Endothelial cell of umbilical vein (primary cell): ENCODE measurements at regions not wholly inside any gene's neighbourhood (a gene's known extent, or its start where the extent isn't known, plus 50 kb on each side); places are given as distances from the start of the nearest gene placed in this dataset.

Experiments used
- BruUV-seq: library from RNA; stranded (reverse); fragments of 400-500 nt; replicated peaks from 2 replicates; lab custom pipeline; 2021; lab: Mats Ljungman, UMichigan
- CTCF ChIA-PET: fragments of 300-600, 350-600 bp; sonication (Branson Sonifier 250); formaldehyde crosslinking; loops from one replicate; lab custom pipeline; 2021; ENCODE audit warnings: antibody characterized with exemption, inconsistent platforms; lab: Charles Lee
- POLR2A ChIA-PET: fragments of 300-600, 350-600 bp; sonication (Branson Sonifier 250); formaldehyde crosslinking; loops from one replicate; lab custom pipeline; 2021; ENCODE audit warnings: antibody characterized with exemption, inconsistent platforms; lab: Charles Lee
- DNase-seq: peaks from one replicate; pipeline ENCODE4 v3.0.0-alpha.2; 2011; ENCODE audit warnings: low read depth, low spot score
- FAIRE-seq: peaks from 2 replicates; lab custom pipeline; 2011; peaks lifted over from hg19 to GRCh38; lab: Jason Lieb, UNC
- H2AFZ ChIP-seq: 2 replicates; pipeline ENCODE4 v1.6.0; 2012; ENCODE audit warnings: low read depth, low read length, control low read depth, inconsistent platforms
- H3K27ac ChIP-seq: 2 replicates; pipeline ENCODE4 v1.5.1; 2011; ENCODE audit warnings: low read depth, mild to moderate bottlenecking, control low read depth, low read length, moderate library complexity; ENCODE audit not compliant: insufficient read depth
- H3K27me3 ChIP-seq, 2 experiments: 2 replicates each; pipeline versions ENCODE4 v1.6.0 to v1.6.1; 2011; ENCODE audit warnings: low read length in 2 of 2, mixed read lengths in 1 of 2; ENCODE audit not compliant: control insufficient read depth in 2 of 2, insufficient read depth in 2 of 2
- H3K36me3 ChIP-seq, 2 experiments: 2 replicates in 1 of 2; 3 replicates in 1 of 2; pipeline ENCODE4 v1.5.1; 2011; ENCODE audit warnings: low read length in 2 of 2, mild to moderate bottlenecking in 1 of 2, moderate library complexity in 1 of 2; ENCODE audit not compliant: control insufficient read depth in 2 of 2, insufficient read depth in 2 of 2; ENCODE audit errors: extremely low read depth in 1 of 2
- H3K4me1 ChIP-seq: 3 replicates; pipeline ENCODE4 v1.5.1; 2011; ENCODE audit warnings: mild to moderate bottlenecking, low read length; ENCODE audit not compliant: control insufficient read depth, insufficient read depth; ENCODE audit errors: extremely low read depth
- H3K4me2 ChIP-seq: 2 replicates; pipeline ENCODE4 v1.6.1; 2011; ENCODE audit warnings: low read length, control low read depth, mixed read lengths; ENCODE audit not compliant: insufficient read depth
- H3K4me3 ChIP-seq, 3 experiments: fragments of 200-600 bp in 1 of 3; sonication (generic), shearing (Covaris generic) in 1 of 3; replicated peaks in 1 of 3; 2 replicates each; pipeline ENCODE4 v1.5.1; 2011 to 2016; ENCODE audit warnings: control low read depth in 3 of 3, low read length in 3 of 3, mild to moderate bottlenecking in 2 of 3, inconsistent platforms in 1 of 3, low read depth in 1 of 3, moderate library complexity in 1 of 3; ENCODE audit not compliant: insufficient read depth in 1 of 3
- H3K79me2 ChIP-seq: 2 replicates; pipeline ENCODE4 v1.6.0; 2012; ENCODE audit warnings: low read length, inconsistent platforms; ENCODE audit not compliant: control insufficient read depth, insufficient read depth
- H3K9ac ChIP-seq: replicated peaks from 2 replicates; pipeline ENCODE3; 2011; ENCODE audit warnings: low read length, control low read depth; ENCODE audit not compliant: insufficient read depth; ENCODE audit errors: extremely low read depth
- H3K9me1 ChIP-seq: replicated peaks from 3 replicates; pipeline ENCODE4 v1.6.0; 2011; ENCODE audit warnings: mild to moderate bottlenecking, low read length; ENCODE audit not compliant: control insufficient read depth, insufficient read depth; ENCODE audit errors: extremely low read depth
- H3K9me3 ChIP-seq: replicated peaks from 2 replicates; pipeline ENCODE4 v1.5.1; 2012; ENCODE audit warnings: low read length, inconsistent platforms; ENCODE audit not compliant: control insufficient read depth, insufficient read depth
- H4K20me1 ChIP-seq: replicated peaks from 2 replicates; pipeline ENCODE3; 2011; ENCODE audit warnings: mild to moderate bottlenecking, low read length; ENCODE audit not compliant: control insufficient read depth, insufficient read depth; ENCODE audit errors: extremely low read depth
- EZH2 ChIP-seq: IDR thresholded peaks from 2 replicates; pipeline ENCODE4 v1.6.1; 2012; ENCODE audit warnings: borderline replicate concordance, low read depth, mild to moderate bottlenecking, moderate library complexity, low read length, inconsistent platforms; ENCODE audit not compliant: severe bottlenecking
- FOS ChIP-seq: IDR thresholded peaks from 2 replicates; pipeline ENCODE4 v1.6.1; 2011; ENCODE audit warnings: mild to moderate bottlenecking, low read length, moderate library complexity, borderline replicate concordance; ENCODE audit not compliant: insufficient read depth
- GATA2 ChIP-seq: IDR thresholded peaks from 2 replicates; pipeline ENCODE4 v1.7.0; 2011; ENCODE audit warnings: low read depth, mild to moderate bottlenecking, moderate library complexity, mixed read lengths, low read length; ENCODE audit not compliant: insufficient read length, insufficient read depth
- JUN ChIP-seq: IDR thresholded peaks from 2 replicates; pipeline ENCODE4 v1.6.1; 2011; ENCODE audit warnings: borderline replicate concordance, low read depth; ENCODE audit not compliant: insufficient read length, insufficient read depth
- MYC ChIP-seq: IDR thresholded peaks from one replicate; pipeline ENCODE4 v1.6.1; 2011; ENCODE audit warnings: mild to moderate bottlenecking, low read depth, low read length
- POLR2A ChIP-seq: IDR thresholded peaks from 2 replicates; pipeline ENCODE4 v1.6.1; 2012; ENCODE audit warnings: low read depth, mild to moderate bottlenecking, control low read depth, low read length
- POLR2AphosphoS5 ChIP-seq: IDR thresholded peaks from 2 replicates; pipeline ENCODE4 v1.6.1; 2012; ENCODE audit warnings: low read depth, mild to moderate bottlenecking, control low read depth, low read length, moderate library complexity; ENCODE audit not compliant: insufficient read depth
- dilution Hi-C: fragments of 300-500 bp; cut with MboI; formaldehyde crosslinking; loops from one replicate; pipeline ENCODE4 v1.15.0; 2019; ENCODE audit warnings: low sequenced_read_pairs; ENCODE audit not compliant: extremely low pct_ligation_motif_present
- intact Hi-C: fragments of 100-400 bp; cut with micrococcal nuclease; formaldehyde crosslinking; loops from one replicate; pipeline ENCODE4 v1.10.0; 2022
- TF ChIP-seq, protein P1 (sequence below): IDR thresholded peaks from 2 replicates; pipeline ENCODE4 v1.6.1; 2011; ENCODE audit not compliant: insufficient read depth, insufficient read length
- TF ChIP-seq, protein P2 (sequence below), 2 donors: IDR thresholded peaks; 1 replicate in 1 of 2; 2 replicates in 1 of 2; pipeline ENCODE4 v1.5.1; 2011; ENCODE audit warnings: low read length in 2 of 2, mild to moderate bottlenecking in 2 of 2, moderate library complexity in 2 of 2, control low read depth in 1 of 2, inconsistent platforms in 1 of 2, low read depth in 1 of 2; ENCODE audit not compliant: insufficient read depth in 1 of 2; ENCODE audit errors: extremely low read depth in 1 of 2

DNA sequence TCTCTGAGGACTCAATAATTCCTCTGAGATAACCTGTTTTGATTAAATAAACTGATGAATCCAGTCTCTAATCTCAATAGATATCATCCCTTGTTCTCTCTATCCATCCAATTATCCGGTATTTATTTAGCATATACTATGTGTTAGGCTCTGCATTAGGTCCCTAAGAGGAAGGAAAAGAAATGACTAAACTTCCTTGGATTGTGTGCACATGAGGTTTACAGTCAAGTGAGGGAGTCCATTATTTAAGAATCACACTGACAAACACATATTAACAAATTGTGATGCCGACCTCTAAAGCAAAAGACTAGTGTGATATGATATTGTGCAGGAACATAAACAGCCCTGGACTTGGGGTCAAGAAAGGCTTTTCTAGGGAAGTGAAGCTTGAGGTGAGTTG lies 140.8 kb downstream of the HMHB1 start:
- CTCF ChIA-PET: no interaction called here
- Histone ChIP-seq H3K36me3 (no peaks in the 10 kb centered on the region), H3K4me3 (no peak overlapping the region), H3K9ac (no peak overlapping the region), H4K20me1 (no peaks in the 10 kb centered on the region), H3K79me2 (no peaks in the 10 kb centered on the region), H2AFZ (peak overlapping the region; percentile 7), H3K4me1 (peaks cover 9% of the 10 kb centered on the region), H3K27ac (no peak overlapping the region), H3K4me2 (no peak overlapping the region), H3K27me3 (no peaks in the 10 kb centered on the region), H3K9me3 (no peaks in the 10 kb centered on the region), H3K9me1 (no peaks in the 10 kb centered on the region)
- FAIRE-seq: peak; percentile 40
- POLR2A ChIA-PET: no interaction called here
- DNase-seq: peak; percentile 52
- intact Hi-C loops: no loop called here
- dilution Hi-C loops: no loop called here
- peak; percentile 54 for TF ChIP-seq FOS
- no peak for TF ChIP-seq EZH2
- no peak for TF ChIP-seq POLR2A
- TF ChIP-seq MYC: no peak
- TF ChIP-seq JUN: peak; percentile 72
- TF ChIP-seq, protein P1, sequence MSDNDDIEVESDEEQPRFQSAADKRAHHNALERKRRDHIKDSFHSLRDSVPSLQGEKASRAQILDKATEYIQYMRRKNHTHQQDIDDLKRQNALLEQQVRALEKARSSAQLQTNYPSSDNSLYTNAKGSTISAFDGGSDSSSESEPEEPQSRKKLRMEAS: no peak
- TF ChIP-seq GATA2: peak; percentile 71
- TF ChIP-seq POLR2AphosphoS5: no peak
- TF ChIP-seq, protein P2, sequence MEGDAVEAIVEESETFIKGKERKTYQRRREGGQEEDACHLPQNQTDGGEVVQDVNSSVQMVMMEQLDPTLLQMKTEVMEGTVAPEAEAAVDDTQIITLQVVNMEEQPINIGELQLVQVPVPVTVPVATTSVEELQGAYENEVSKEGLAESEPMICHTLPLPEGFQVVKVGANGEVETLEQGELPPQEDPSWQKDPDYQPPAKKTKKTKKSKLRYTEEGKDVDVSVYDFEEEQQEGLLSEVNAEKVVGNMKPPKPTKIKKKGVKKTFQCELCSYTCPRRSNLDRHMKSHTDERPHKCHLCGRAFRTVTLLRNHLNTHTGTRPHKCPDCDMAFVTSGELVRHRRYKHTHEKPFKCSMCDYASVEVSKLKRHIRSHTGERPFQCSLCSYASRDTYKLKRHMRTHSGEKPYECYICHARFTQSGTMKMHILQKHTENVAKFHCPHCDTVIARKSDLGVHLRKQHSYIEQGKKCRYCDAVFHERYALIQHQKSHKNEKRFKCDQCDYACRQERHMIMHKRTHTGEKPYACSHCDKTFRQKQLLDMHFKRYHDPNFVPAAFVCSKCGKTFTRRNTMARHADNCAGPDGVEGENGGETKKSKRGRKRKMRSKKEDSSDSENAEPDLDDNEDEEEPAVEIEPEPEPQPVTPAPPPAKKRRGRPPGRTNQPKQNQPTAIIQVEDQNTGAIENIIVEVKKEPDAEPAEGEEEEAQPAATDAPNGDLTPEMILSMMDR (IDR thresholded peaks at IDR 0.05; ENCODE audit: extremely low read depth in 1 of 2, insufficient read depth in 1 of 2, low read depth in 1 of 2, low read length in 2 of 2): no peak
- no TSS peak for BruUV-seq
